CD4-positive, alpha-beta T cell treated with Interleukin-6 for 4 hours (primary cell): ENCODE measurements at regions not wholly inside any gene's neighbourhood (a gene's known extent, or its start where the extent isn't known, plus 50 kb on each side); places are given as distances from the start of the nearest gene placed in this dataset.
A peak's percentile ranks its signal among the peaks of the same experiment; 100 is the strongest.
"Not testable (repeated sequence)": the region's sequence is repeated elsewhere in the genome, so short reads cannot be mapped to it uniquely, and the experiment has no call there.

Source experiments
- DNase-seq: peaks from one replicate; pipeline ENCODE4 v3.0.0-alpha.2; 2020; ENCODE audit warnings: mixed read lengths

DNA sequence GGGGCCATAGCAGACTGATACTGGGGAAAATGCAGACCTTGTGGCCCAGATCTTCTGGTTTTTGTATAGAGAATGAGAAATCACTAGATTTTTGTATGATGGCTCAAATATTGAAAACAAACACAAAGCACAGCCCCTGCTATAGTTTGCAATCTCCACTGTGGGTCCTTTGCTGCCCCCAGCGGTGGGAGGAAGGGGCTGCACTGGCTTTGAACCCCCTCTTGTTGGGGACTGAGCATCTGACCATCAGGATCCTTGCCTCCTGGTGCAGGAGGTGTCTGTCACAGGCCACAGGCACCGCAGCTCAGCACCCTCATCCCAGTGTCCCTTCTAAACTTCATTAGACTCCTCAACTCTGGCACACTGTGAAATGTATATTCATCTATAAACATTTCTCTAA is 252.3 kb downstream of the BCL2L11 start:
- not testable (repeated sequence) for DNase-seq

DNA sequence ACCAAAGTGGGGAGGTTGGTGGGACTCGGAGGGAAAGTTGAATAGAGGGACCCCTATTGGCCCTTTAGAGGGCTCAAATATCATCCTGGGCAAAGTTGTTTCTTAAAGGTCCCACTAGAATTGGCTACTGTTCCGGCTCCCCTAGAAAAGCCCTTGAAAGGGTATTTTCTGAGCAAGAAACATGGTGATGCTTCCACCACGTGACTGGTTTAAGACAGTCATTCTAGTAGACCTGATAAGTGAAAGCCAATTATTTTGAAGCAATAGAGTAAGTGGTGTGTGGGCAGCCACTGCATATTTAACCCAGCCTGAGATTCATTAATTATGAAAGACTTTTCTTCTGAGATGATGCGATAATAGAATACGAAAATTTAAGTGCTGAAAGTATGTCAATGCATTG is 253.3 kb downstream of the BCL2L11 start:
- not testable (repeated sequence) for DNase-seq

DNA sequence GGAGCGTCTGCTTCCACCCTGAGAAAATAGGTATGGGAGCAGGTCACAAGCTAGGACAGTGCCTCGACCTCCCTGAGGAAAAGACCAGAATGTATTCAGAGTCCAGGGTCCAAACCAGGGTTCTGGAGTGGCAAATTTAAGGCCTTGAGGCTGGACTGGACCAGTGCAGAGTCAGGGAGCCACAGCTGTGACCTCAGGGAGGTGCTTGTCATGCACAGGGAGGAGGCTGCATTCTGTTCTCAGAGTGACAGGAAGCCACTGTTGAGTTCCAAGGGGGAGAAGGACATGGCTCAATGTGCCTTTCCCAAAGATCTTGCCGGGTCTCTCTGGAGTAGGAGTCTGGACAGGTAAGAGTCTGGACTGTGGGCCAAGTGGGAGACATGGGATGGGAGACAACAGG is 254.0 kb downstream of the BCL2L11 start:
- DNase-seq = not testable (repeated sequence)

DNA sequence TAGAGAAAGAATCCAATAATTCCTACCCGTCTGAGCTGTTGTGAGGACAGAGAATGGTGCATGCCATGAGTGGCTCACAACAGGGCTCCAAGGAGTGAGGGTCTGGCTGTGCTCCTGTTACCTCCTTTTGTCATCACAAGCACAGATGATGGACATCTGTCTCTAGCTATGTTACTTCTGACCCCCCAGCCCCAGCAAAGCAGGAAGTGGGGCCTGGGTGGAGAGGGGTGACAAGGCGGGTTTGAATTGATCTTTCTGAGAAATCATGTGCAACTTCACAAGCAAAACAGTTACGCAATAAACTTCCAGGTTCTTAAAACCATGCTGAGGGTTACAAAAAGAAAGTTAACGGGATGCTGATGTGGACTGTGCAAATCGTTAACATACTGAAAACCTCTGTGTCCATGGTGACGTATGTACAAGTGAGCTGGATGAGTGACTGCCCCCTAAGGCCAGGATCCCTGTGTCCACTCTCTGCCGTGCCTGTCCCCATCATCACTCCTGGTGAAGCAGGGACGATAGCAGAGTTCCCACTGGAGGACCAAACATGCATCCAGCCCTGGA is 254.7 kb downstream of the BCL2L11 start:
- not testable (repeated sequence) for DNase-seq

DNA sequence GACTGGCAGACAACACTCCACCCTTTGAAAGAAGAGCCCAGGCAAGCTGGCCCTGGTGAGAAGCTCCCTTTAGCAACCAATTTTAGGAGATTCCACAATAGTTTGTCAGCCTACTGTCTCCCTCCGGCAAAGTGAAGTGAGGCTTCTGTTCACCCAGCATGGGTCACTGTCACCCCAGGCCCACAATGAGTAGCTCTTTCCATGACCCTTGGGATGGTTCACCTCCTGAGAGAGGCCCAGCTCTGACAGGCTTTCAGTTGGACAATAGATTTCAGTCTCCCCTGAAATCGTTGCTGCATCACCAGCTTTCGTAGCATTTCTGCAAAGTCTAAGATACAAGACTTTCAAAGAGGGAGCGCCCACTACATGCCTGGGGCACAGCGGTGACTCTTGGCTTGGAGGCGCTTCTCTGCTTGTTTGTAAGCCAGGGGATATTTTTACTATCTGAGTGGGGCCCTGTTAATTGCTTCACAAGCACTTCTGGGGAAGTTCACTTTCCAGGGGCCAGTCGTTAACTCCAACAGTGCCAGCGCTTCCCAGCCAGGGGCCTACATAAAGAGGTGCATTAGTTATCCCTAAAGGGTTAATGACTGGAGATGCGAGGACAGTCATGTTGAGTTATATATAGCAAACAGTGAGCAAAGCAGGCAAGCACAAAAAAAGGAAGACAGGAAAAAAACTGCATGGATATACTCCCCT is 255.7 kb downstream of the BCL2L11 start:
- DNase-seq = not testable (repeated sequence)

DNA sequence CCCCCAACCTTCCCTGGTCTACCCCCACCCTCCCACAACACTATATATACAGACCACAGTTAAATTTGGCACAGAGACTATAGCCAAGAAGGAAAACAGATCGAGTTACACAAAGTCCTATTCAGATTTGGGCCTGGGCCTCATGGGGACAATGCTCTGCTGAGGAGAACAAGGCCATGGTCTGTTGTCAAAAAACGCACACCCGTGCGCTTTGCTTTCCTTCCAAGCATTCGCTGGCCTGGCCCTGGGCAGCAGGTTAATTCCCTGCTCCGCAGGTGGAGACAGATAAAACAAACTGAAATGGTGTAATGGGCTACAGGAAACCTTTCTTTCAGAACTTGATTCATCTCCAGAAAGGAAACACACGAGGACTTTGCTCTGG is 256.2 kb downstream of the BCL2L11 start:
- not testable (repeated sequence) for DNase-seq

DNA sequence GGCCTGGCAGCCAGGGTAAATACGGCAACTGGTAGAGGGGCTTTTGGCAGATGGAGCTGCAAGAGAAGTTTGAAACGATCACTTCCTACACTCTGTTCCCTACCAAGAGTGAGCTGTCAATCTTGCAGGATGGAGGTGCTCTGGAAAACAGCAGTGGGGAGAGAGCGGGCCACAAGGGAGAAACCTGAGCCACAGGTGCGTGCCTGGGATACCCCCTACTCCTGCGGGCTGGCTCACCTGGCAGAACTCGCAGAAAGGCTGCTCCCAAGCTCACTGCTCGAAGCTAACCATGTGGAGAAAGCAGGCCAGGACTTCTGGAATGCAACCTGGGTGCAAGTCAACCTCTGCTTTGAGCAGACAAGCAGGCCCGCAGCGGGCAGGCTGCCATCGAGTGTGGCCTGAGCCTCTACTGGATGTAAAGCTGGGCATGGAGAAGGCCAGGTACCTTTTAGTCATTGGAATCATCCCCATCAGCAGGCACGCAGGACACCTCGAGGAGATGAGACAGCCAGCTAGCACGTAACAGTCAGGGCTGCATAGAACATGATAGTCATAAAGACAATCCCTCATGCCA is 256.8 kb downstream of the BCL2L11 start:
- DNase-seq = not testable (repeated sequence)

DNA sequence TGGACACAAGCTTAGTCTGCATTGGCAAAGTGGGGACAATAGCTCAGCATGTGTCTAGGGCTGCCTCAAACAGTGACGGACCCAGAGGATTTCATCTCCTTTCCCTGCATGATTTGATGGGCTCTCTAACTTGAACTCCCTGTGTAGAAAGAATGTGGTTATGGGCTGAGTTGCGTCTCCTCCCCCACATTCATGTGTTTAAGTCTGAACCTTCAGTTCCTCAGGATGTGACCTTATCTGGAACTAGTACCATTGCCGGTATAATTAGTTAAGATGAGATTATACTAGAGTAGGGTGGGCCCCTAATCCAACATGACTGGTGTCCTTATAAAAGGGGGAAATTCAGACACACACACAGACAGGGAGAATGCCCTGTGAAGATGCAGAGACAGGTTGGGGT is 257.6 kb downstream of the BCL2L11 start:
- DNase-seq = not testable (repeated sequence)

DNA sequence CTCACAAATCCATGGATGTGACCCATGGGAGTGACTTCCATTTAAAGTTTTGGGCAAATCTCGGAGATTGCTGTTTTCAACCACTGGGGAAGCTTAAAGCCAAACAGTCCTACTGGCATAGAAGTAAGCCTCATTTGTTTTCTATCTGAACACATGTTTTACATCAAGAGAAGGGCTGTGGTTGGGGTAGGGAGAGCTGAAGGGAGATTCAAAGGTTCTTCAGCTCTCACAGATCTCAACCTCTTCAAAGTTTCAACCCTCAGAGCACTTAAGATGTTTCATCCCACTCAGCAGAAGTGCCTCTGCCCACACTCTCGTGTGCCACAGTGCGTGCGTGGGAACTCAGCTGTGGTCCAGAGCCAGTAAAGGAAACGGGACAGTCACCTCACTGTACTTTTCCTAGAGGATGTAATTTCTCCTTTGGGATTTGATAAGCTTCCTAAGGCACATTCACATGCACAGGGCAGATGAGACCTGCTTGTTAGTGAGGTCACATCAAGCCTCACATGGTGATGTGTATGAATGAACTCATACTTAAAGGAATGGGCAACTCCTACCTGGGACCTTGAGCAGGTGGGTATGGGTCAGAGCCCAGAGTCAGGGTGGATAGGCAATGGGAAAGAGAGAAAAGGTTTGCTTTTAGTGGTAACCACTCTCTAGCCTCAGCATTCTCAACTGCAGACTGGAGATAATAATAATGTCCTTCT is 260.2 kb downstream of the BCL2L11 start:
- DNase-seq = not testable (repeated sequence)

DNA sequence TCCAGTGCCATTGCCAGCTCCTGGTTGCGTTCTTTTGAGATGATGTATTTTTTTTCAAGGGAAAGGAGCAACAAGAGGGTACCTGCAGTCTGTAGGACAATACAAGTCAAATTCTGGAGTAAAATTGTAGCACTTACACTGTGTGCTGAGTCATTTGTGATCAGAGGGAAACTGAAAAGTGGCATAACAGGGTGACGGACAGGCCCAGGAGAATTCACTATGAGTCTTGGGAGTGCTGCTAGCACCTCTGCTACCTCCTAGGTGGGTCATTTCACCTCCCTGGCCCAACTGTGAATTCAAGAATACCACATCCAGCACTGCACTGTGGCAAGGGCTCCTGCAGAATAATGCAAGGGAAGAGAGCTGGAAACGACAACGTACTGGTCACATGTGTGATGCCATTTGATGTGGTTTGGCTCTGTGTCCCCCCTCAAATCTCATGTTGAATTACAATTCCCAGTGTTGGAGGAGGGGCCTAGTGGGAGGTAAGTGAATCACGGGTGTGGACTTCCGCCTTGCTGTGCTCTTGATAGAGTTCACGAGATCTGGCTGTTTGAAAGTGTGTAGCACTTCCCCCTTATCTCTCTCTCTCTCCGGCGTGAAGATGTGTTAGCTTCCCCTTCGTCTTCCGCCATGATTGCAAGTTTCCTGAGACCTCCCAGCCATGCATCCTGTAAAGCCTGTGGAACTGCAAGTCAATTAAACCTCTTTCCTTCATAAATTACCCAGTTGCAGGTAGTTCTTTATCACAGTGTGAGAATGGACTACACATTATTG is 261.0 kb downstream of the BCL2L11 start:
- DNase-seq = not testable (repeated sequence)

DNA sequence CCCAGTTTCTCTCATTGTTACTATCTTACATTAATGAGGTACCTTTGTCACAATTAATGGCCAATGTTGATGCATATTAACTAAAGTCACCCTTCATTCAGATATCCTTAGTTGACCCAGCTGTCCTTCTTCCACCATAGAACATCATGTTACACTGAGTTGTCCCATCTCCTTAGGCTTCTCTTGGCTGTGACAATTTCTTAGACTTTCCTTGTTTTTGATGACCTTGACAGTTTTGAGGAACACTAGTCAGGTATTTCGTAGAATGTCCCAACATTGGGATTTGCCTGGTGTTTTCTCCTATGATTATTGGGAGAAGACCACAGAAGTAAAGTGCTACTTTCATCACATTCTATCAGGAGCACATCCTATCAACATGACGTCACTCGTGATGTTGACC is 261.8 kb downstream of the BCL2L11 start:
- DNase-seq = not testable (repeated sequence)

DNA sequence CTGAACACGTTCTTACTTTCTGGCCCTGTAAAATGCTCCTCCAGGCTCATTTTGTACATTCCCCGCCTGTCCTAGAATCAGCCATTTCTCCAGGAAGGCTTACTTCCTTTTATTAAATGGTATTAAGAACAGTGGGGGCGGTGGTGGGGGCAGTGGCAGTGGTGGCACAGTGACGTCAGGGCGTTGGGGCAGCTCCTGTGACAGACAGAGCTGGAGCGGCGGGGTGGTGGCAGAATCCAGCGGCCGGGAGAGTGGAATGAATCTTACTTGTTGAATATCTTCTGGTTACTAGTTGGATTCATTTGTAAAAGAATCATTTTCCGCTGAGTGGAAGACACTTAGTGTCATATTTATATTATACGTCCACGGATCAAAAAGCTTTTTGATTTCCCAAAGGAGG is 262.6 kb downstream of the BCL2L11 start:
- DNase-seq = not testable (repeated sequence)

DNA sequence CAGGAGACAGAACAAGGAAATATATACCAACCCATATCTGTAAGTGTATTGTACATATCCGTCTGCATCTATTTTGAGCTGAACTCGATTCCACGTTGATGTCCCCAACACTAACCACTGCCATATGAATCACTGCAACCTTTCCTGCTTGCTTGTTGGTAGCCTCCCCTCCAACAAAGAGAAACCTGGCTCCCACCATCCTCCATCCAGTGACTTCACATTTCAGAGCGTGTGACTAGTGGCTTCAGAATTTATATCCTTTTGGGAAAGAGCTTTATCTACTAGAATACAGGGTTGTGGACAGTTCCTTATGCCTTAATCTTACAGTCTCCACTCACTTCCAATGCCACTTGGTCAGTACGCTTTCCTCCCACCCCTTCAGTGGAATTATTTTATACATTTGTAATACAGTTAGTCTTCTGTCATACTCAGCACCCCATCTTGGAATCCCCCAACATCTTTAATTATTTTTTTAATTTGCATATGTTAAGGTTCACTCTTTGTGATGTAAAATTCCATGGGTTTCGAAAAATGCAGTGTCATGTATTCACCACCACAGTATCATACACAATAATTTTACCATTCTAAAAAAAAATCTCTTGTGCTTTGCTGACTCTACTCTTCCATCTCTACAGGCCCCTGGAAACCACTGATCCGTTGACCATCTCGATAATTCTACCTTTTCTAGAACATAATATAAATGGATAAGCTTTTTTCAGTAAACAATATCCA is 264.7 kb downstream of the BCL2L11 start:
- not testable (repeated sequence) for DNase-seq

DNA sequence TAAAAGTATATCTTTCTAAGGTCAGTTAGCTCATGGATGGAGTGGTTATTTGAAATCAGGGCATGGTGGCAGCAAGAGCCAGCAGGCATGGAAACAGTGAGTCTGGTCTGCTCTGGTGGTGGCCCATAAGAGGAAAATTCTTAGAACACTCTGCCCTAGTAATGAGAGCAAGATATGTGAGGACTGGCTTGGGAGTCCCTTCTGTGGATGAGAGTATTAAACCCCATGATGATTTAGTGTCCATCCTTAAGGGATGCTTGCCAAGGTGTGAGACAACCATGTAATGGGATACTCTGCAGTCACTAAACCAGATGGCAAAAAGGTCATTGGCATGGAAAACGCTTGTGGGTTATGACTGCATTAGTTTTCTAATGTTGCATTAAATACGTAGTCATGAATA is 269.9 kb downstream of the BCL2L11 start:
- DNase-seq = not testable (repeated sequence)

DNA sequence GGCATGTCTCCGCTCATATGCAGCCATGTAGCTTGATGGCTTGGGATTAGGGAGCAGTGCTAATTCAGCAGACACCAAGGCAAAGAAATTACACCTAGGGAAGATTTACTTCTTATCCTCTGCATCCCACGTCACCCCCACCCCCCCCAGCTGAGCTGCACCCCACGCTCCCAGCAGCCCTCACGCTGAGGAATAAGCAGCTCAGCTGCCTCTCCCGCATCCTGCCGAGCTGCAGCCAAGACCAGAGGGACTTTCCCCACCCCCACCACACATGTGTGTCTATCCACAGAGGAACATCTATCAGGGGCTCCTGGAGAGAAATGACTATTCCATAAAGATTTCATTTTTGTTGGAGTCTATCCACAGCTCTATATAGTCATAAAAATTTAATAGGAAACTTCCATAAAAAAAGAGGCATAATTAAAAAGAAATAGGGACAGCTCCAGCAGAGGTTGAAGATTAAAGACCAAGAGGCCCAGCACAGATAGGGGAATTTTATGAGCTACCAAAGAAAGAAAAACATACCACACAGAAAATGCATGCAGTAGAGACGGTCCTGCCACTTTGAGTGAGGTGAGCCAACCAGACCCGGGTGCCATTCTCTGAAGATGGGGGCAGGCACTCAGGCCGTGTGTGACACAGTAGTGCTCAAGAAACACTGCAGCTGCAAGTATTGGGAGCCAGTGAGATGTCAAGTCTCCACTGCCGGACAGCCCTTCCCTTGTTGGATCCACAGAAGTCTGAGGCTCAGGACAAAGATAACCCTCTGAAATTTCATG is 274.8 kb downstream of the BCL2L11 start:
- peak; percentile 35 for DNase-seq

DNA sequence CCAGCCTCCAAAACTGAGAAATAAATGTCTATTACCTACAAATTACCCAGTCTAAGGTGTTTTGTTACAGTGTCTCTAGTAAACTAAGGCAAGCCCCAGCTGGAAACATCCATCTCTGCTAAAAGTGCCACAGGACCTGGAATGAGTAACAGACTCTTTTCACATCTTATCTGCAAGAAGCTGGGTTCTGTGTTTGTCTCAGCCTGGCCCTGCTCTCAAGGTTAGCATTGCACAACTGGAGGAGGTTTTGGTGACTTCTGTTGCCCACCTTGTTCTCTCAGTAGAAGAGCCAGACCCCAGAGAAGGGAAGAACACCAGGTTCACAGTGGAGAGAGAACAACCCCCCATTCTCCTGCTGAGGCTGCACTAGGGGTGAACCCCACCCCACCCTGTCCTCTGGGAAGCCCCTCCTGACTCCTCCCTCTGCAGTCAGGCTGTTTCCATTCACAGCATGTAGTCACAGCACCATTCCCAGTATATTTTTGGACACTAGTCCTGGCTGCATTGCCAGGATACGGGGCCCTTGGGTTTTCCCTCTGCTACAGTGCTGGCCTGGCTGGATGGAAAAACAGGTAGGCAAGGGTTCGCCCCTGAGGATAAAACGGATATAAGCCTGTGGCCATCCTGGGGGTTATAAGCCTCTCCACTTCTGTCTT is 280.0 kb downstream of the BCL2L11 start:
- DNase-seq = not testable (repeated sequence)

DNA sequence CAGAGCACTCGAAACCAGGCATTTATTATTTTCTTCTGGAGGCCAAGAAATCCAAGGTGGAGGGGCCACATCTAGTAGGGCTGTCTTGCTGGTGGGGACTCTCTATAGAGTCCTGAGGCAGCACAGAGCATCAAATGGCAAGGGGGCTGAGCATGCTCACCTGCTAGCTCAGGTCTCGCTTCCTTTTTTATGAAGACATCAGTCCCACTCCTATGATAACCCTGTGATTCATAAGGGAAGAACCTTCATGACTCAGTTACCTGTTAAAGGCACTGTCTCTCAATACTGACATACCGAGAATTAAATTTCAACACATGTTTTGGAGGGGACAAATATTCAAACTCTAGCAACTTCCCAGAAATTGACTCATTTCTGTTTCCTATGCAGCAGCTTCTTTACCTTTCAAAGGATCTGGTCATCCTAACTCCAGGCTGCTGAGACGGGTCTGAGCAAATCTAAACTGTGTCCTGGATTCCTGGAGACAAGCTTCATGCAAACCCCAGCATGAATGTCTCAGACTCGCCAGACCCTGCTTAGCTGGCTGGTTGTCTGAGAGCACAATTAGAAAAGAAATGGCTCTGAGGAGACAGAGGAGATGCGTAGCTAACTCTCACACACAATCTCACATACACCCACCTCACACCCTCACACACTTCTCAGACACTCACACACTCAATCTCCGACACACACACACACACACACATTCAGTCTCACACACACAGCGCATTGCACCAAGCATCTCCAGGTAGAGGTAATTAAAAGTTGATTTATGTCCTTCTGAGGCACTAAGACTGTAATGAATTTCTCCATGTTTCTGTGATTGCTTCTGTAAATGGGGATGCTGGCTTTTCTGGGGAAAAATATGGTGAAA is 280.8 kb downstream of the BCL2L11 start:
- DNase-seq = not testable (repeated sequence)

DNA sequence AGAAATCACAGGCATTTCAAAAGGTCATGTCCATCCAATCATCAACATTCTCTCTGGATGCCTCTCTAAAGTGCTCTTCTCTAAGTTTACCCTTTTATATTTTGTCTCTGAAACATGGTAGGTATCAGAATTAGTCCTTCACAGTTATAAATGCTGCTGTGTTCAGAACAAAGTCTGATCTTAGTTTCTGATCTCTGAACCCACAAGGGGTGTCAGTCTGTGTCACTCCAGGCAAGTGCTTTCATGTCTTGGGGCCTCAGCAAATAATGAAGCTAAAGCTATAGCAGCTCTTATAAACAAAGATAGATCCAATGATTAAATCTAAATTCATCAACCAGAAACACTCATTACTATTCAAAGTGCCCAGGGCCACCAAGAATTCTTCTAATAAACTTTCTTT is 281.7 kb downstream of the BCL2L11 start:
- DNase-seq = not testable (repeated sequence)

DNA sequence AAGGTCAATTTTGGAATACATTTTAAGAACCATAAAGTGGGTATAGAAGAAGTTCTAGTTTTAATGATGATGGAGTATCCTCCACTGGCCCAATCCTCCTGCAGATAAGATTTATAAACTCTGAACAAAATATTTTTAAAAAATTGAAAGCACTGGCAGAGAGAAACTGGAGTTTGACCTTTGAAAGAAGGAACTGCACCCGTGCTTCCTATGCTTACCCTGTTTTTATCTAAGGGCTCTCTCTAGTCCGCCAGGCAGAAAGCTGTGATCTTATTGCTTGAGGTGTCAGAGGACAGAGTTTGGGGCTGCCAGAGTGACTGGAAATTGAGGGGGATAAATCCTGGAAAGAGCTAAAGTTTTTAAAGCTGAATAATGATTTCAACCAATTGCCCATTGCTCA is 282.6 kb downstream of the BCL2L11 start:
- DNase-seq = not testable (repeated sequence)

DNA sequence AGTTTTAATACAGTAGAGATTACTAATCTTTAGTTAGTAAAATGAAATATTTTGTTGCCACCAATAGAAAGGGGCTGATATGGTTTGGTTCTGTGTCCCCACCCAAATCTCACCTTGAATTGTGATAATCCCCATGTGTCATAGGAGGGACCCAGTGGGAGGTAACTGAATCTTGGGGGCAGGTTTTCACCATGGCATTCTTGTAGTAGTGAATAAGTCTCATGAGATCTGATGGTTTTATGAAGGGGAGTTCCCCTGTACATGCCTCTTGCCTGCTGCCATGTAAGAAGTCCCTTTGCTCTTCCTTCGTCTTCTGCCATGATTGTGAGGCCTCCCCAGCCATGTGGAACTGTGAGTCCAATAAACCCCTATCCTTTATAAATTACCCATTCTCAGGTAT is 285.9 kb downstream of the BCL2L11 start:
- not testable (repeated sequence) for DNase-seq
